H7 (cell line): ENCODE measurements at regions not wholly inside any gene's neighbourhood (a gene's known extent, or its start where the extent isn't known, plus 50 kb on each side); places are given as distances from the start of the nearest gene placed in this dataset.

ENCODE experiments used
- DNase-seq: peaks from one replicate; pipeline ENCODE4 v3.0.0; 2012
- H3K27me3 ChIP-seq: 2 replicates; pipeline ENCODE4 v1.6.0; 2011; ENCODE audit warnings: mild to moderate bottlenecking, low read length; ENCODE audit not compliant: control insufficient read depth, insufficient read depth
- H3K36me3 ChIP-seq: replicated peaks from 2 replicates; pipeline ENCODE4 v1.5.1; 2011; ENCODE audit warnings: low read length; ENCODE audit not compliant: control insufficient read depth, insufficient read depth
- H3K4me3 ChIP-seq: 2 replicates; pipeline ENCODE4 v1.5.1; 2011; ENCODE audit warnings: low read depth, mild to moderate bottlenecking, control low read depth, low read length, moderate library complexity; ENCODE audit not compliant: insufficient read depth

- DNase-seq, result no peak
- no peak overlapping the region for H3K4me3 ChIP-seq
- no peaks in the 10 kb centered on the region for H3K36me3 ChIP-seq
- no peaks in the 10 kb centered on the region for H3K27me3 ChIP-seq
Measured at GRCh38 chr20:52410731-52411234, 219.2 kb upstream of the ZFP64 start.

GRCh38 chr20:52410182-52410647, 218.6 kb upstream of the ZFP64 start:
- Histone ChIP-seq H3K27me3 (no peaks in the 10 kb centered on the region), H3K4me3 (no peak overlapping the region), H3K36me3 (no peaks in the 10 kb centered on the region)
- no peak for DNase-seq

GRCh38 chr20:52405986-52406385, 214.4 kb upstream of the ZFP64 start:
- DNase-seq, result no peak
- H3K4me3 ChIP-seq, result no peak overlapping the region
- no peaks in the 10 kb centered on the region for H3K27me3 ChIP-seq
- H3K36me3 ChIP-seq, result no peaks in the 10 kb centered on the region

GRCh38 chr20:52405417-52405816, 213.8 kb upstream of the ZFP64 start:
- Histone ChIP-seq H3K36me3 (no peaks in the 10 kb centered on the region), H3K4me3 (no peak overlapping the region), H3K27me3 (no peaks in the 10 kb centered on the region)
- DNase-seq, result no peak

GRCh38 chr20:52404671-52405070, 213.1 kb upstream of the ZFP64 start:
- DNase-seq, result no peak
- no peak overlapping the region for H3K4me3 ChIP-seq
- no peaks in the 10 kb centered on the region for H3K36me3 ChIP-seq
- H3K27me3 ChIP-seq, result no peaks in the 10 kb centered on the region

- no peaks in the 10 kb centered on the region for H3K36me3 ChIP-seq
- H3K4me3 ChIP-seq, result no peak overlapping the region
- no peaks in the 10 kb centered on the region for H3K27me3 ChIP-seq
- no peak for DNase-seq
Measured at GRCh38 chr20:52402950-52403349, 211.4 kb upstream of the ZFP64 start.

DNA sequence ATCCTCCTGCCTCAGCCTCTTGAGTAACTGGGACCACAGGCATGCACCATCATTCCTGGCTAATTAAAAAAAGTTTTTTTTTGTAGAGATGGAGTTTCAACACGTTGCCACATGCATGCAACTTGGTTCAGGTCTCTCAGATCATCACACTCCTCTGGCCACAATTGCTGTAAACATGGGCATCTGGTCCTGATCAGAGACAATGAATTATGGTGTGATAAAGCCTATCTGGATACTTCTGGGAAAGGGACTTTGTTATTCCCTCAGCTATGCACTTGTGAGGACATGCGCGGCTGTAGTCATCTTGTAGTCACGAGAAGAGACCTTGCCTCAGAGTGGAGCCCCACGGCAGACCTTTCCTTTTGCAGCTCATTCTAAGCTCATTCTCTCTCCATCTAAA, 210.9 kb upstream of the ZFP64 start:
- H3K27me3 ChIP-seq, result no peaks in the 10 kb centered on the region
- no peak overlapping the region for H3K4me3 ChIP-seq
- DNase-seq, result no peak
- no peaks in the 10 kb centered on the region for H3K36me3 ChIP-seq

GRCh38 chr20:52401431-52401830, 209.9 kb upstream of the ZFP64 start:
- no peaks in the 10 kb centered on the region for H3K27me3 ChIP-seq
- H3K36me3 ChIP-seq, result no peaks in the 10 kb centered on the region
- no peak for DNase-seq
- no peak overlapping the region for H3K4me3 ChIP-seq

DNA sequence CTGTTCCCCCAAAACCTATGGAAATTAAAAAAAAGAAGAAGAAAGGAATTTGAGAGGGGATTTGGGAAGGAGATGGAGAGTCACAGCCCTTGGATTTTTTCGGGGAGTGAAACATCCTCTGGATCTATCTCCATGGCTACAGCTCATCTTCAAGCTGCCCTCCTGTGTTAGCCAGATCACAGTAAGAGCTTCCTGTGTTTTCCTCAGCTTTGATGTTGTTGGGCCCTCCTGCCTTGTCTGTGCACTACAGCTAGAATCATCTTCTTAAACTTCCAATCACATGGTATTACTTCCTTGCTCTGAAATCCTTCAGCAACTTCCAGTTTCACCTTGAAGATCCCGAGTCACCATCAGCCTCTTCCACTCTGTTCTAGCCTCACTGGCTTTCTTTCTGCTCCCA, 207.8 kb upstream of the ZFP64 start:
- H3K36me3 ChIP-seq, result no peaks in the 10 kb centered on the region
- no peaks in the 10 kb centered on the region for H3K27me3 ChIP-seq
- DNase-seq, result no peak
- no peak overlapping the region for H3K4me3 ChIP-seq

- no peak overlapping the region for H3K4me3 ChIP-seq
- no peaks in the 10 kb centered on the region for H3K27me3 ChIP-seq
- no peak for DNase-seq
- no peaks in the 10 kb centered on the region for H3K36me3 ChIP-seq
Measured at GRCh38 chr20:52389606-52390005, 198.0 kb upstream of the ZFP64 start.

GRCh38 chr20:52383995-52384621, 192.5 kb upstream of the ZFP64 start:
- no peaks in the 10 kb centered on the region for H3K27me3 ChIP-seq
- no peak for DNase-seq
- no peaks in the 10 kb centered on the region for H3K36me3 ChIP-seq
- no peak overlapping the region for H3K4me3 ChIP-seq

DNA sequence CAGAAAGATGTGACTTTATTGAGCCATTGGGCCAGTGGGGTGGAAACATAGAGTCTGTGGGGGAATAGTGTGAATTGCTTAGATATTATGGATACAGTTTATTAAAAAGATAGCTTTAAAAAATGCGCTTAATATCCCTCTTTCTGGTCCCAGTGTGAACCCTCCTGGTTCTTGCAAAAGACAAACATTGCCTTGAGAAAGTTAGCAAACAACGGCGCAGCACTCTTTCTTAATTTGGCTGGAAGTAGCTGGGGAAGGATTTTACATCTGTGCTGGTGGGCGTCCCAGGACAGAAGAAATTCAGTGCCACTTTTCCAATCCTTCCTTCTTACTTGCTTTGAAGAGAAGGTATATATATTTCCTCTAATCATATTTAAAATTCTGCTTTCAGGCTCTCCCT, 191.4 kb upstream of the ZFP64 start:
- no peak for DNase-seq
- Histone ChIP-seq H3K4me3 (no peak overlapping the region), H3K27me3 (no peaks in the 10 kb centered on the region), H3K36me3 (no peaks in the 10 kb centered on the region)

GRCh38 chr20:52379723-52380336, 188.3 kb upstream of the ZFP64 start:
- no peaks in the 10 kb centered on the region for H3K27me3 ChIP-seq
- H3K36me3 ChIP-seq, result no peaks in the 10 kb centered on the region
- DNase-seq, result peak; percentile 21
- H3K4me3 ChIP-seq, result no peak overlapping the region

GRCh38 chr20:52372169-52372568, 180.6 kb upstream of the ZFP64 start:
- no peak overlapping the region for H3K4me3 ChIP-seq
- no peaks in the 10 kb centered on the region for H3K36me3 ChIP-seq
- H3K27me3 ChIP-seq, result no peaks in the 10 kb centered on the region
- DNase-seq, result no peak

GRCh38 chr20:52365688-52366087, 174.1 kb upstream of the ZFP64 start:
- Histone ChIP-seq H3K4me3 (no peak overlapping the region), H3K36me3 (no peaks in the 10 kb centered on the region), H3K27me3 (no peaks in the 10 kb centered on the region)
- DNase-seq, result no peak
